OCI-LY7 (cell line): ENCODE measurements at regions not wholly inside any gene's neighbourhood (a gene's known extent, or its start where the extent isn't known, plus 50 kb on each side); places are given as distances from the start of the nearest gene placed in this dataset.

Source experiments
- BruUV-seq: library from RNA; stranded (reverse); fragments of 400-500 nt; replicated peaks from 2 replicates; lab custom pipeline; 2021; lab: Mats Ljungman, UMichigan
- CTCF ChIA-PET: fragments of 300-600 bp; sonication (Branson Sonifier 250); formaldehyde crosslinking; loops from one replicate; lab custom pipeline; 2022; ENCODE audit warnings: antibody characterized with exemption; ENCODE audit not compliant: unreplicated experiment; lab: Charles Lee
- POLR2A ChIA-PET: fragments of 300-600 bp; sonication (Branson Sonifier 250); formaldehyde crosslinking; loops from one replicate; lab custom pipeline; 2022; ENCODE audit warnings: antibody characterized with exemption; lab: Charles Lee
- DNase-seq: peaks from one replicate; pipeline ENCODE4 v3.0.0-alpha.2; 2015; ENCODE audit warnings: low spot score
- H2AFZ ChIP-seq: fragments of 200-600 bp; sonication (generic), shearing (Covaris generic); 2 replicates; pipeline ENCODE4 v1.6.1; 2014; ENCODE audit warnings: mild to moderate bottlenecking, antibody characterized with exemption, low read length, moderate library complexity
- H3K27ac ChIP-seq: fragments of 200-600 bp; sonication (generic); 2 replicates; pipeline ENCODE4 v1.5.1; 2014; ENCODE audit warnings: mixed run types, low read depth, mild to moderate bottlenecking, moderate library complexity, low read length, inconsistent platforms; ENCODE audit not compliant: poor library complexity, severe bottlenecking
- H3K36me3 ChIP-seq: fragments of 200-600 bp; sonication (generic); 2 replicates; pipeline ENCODE4 v1.6.1; 2014; ENCODE audit warnings: mild to moderate bottlenecking, antibody characterized with exemption, low read length, moderate library complexity, mixed read lengths; ENCODE audit not compliant: insufficient read depth
- H3K4me1 ChIP-seq: fragments of 200-600 bp; sonication (generic); 2 replicates; pipeline ENCODE4 v1.5.1; 2014; ENCODE audit warnings: mild to moderate bottlenecking, low read length; ENCODE audit not compliant: insufficient read depth, poor library complexity, severe bottlenecking
- H3K4me2 ChIP-seq: fragments of 200-600 bp; sonication (generic); 2 replicates; pipeline ENCODE4 v1.6.1; 2014; ENCODE audit warnings: mild to moderate bottlenecking, low read length
- H3K4me3 ChIP-seq: fragments of 200-600 bp; sonication (generic); 2 replicates; pipeline ENCODE4 v1.5.1; 2014; ENCODE audit warnings: mild to moderate bottlenecking, low read depth, low read length; ENCODE audit not compliant: poor library complexity, severe bottlenecking
- H3K79me2 ChIP-seq: fragments of 200-600 bp; sonication (generic); 2 replicates; pipeline ENCODE4 v1.6.1; 2016; ENCODE audit warnings: low read depth, mild to moderate bottlenecking, low read length, moderate library complexity, mixed read lengths; ENCODE audit not compliant: insufficient read depth
- H3K9me2 ChIP-seq: fragments of 200-600 bp; sonication (generic); 2 replicates; pipeline ENCODE4 v1.6.1; 2016; ENCODE audit warnings: mild to moderate bottlenecking, low read length, mixed read lengths; ENCODE audit not compliant: insufficient read depth
- H3K9me3 ChIP-seq: fragments of 200-600 bp; sonication (generic); 2 replicates; pipeline ENCODE4 v1.6.1; 2014; ENCODE audit warnings: mild to moderate bottlenecking, mixed run types, low read length, mixed read lengths
- H4K20me1 ChIP-seq: fragments of 200-600 bp; sonication (generic); 2 replicates; pipeline ENCODE4 v1.6.1; 2014; ENCODE audit warnings: mild to moderate bottlenecking, antibody characterized with exemption, low read length, moderate library complexity, mixed read lengths; ENCODE audit not compliant: insufficient read depth
- CTCF ChIP-seq: fragments of 200-600 bp; sonication (generic); conservative IDR thresholded peaks from 2 replicates; pipeline ENCODE4 v1.5.1; 2014; ENCODE audit warnings: mild to moderate bottlenecking, antibody characterized with exemption, low read length, moderate library complexity, mixed read lengths
- EZH2phosphoT487 ChIP-seq: fragments of 200-600 bp; sonication (generic); IDR thresholded peaks from 2 replicates; pipeline ENCODE4 v1.6.1; 2018; ENCODE audit warnings: low read depth, borderline replicate concordance, mild to moderate bottlenecking, mixed run types, antibody characterized with exemption, low read length, moderate library complexity, mixed read lengths
- intact Hi-C: fragments of 100-400 bp; cut with micrococcal nuclease; formaldehyde crosslinking; loops from one replicate; pipeline ENCODE4 v1.10.0; 2022; ENCODE audit not compliant: unreplicated experiment

- Histone ChIP-seq H3K9me2 (no peaks in the 10 kb centered on the region), H3K4me3 (no peak overlapping the region), H3K4me1 (no peaks in the 10 kb centered on the region), H3K27ac (no peak overlapping the region), H3K4me2 (no peak overlapping the region), H3K36me3 (no peaks in the 10 kb centered on the region), H4K20me1 (no peaks in the 10 kb centered on the region), H3K9me3 (no peaks in the 10 kb centered on the region), H3K79me2 (no peaks in the 10 kb centered on the region), H2AFZ (no peak overlapping the region)
- intact Hi-C loops, result no loop called here
- DNase-seq, result no peak
- POLR2A ChIA-PET, result interaction anchor here (0.7 to 1.0 kb wide), 2 partner anchors 9 to 16 kb away, joined by 3 to 4 read pairs; no protein-coding TSS in a partner anchor
- TF ChIP-seq EZH2phosphoT487, result no peak
- TF ChIP-seq CTCF, result no peak
- CTCF ChIA-PET, result no interaction called here
- BruUV-seq, result no TSS peak
Measured at GRCh38 chr3:30344288-30344687, 262.1 kb upstream of the TGFBR2 start.

GRCh38 chr3:30346933-30347320 is 259.5 kb upstream of the TGFBR2 start:
- no peaks in the 10 kb centered on the region for H3K79me2 ChIP-seq
- no peak for DNase-seq
- no peaks in the 10 kb centered on the region for H4K20me1 ChIP-seq
- no peak overlapping the region for H3K4me3 ChIP-seq
- POLR2A ChIA-PET, result no interaction called here
- CTCF ChIA-PET, result no interaction called here
- no peaks in the 10 kb centered on the region for H3K36me3 ChIP-seq
- no TSS peak for BruUV-seq
- H3K9me2 ChIP-seq, result no peaks in the 10 kb centered on the region
- no peak overlapping the region for H3K4me2 ChIP-seq
- no peaks in the 10 kb centered on the region for H3K9me3 ChIP-seq
- intact Hi-C loops, result no loop called here
- no peak for TF ChIP-seq CTCF
- H2AFZ ChIP-seq, result no peak overlapping the region
- no peaks in the 10 kb centered on the region for H3K4me1 ChIP-seq
- H3K27ac ChIP-seq, result no peak overlapping the region

DNA sequence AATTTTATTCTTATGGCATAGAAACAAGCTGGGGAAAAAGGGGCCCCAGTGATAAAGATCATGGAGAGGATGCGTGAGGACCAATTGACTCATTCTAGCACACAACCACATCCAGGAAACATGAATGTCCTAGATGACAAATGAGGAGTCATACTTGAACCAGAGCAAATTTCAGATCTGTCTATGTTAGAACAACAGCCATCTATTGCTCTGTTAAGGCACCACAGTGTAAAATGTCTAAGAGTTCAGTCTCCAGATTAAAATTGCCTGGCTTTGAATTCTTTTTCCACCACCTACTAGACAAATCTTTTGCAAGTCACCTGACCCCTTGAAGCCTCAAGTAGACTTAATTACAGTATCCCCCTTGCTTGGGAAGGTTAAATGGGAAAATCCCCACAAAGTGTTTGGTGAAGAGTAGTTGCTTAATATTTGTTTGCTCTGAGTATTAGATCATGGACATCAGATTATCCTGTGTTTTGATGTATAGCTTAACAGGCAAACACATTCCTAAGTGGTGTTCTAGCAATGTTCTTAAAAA is 258.7 kb upstream of the TGFBR2 start:
- CTCF ChIA-PET, result no interaction called here
- no peaks in the 10 kb centered on the region for H3K9me2 ChIP-seq
- H3K27ac ChIP-seq, result no peak overlapping the region
- no peak overlapping the region for H2AFZ ChIP-seq
- no peaks in the 10 kb centered on the region for H4K20me1 ChIP-seq
- H3K4me1 ChIP-seq, result no peaks in the 10 kb centered on the region
- no peak overlapping the region for H3K4me2 ChIP-seq
- no peaks in the 10 kb centered on the region for H3K36me3 ChIP-seq
- TF ChIP-seq CTCF, result no peak
- TF ChIP-seq EZH2phosphoT487, result no peak
- no peaks in the 10 kb centered on the region for H3K79me2 ChIP-seq
- H3K4me3 ChIP-seq, result no peak overlapping the region
- BruUV-seq, result no TSS peak
- POLR2A ChIA-PET, result interaction anchor here (0.6 to 1.1 kb wide), 3 partner anchors 9 to 1182 kb away, joined by 3 read pairs; no protein-coding TSS in a partner anchor
- no peak for DNase-seq
- intact Hi-C loops, result no loop called here
- H3K9me3 ChIP-seq, result no peaks in the 10 kb centered on the region
